ENCODE measurements at regions not wholly inside any gene's neighbourhood (a gene's known extent, or its start where the extent isn't known, plus 50 kb on each side); places are given as distances from the start of the nearest gene placed in this dataset.

- Histone ChIP-seq H3K4me1 (ENCODE audit: insufficient read depth) (0 out of 2 replicates have a peak, but pooled peaks cover 3% of the 10 kb centered on the region), H3K79me2 (replicated peaks; ENCODE audit: insufficient read depth) (peaks cover 4% of the 10 kb centered on the region), H4K20me1 (replicated peaks; ENCODE audit: insufficient read depth) (no peaks in the 10 kb centered on the region), H3K4me3 (no peak overlapping the region), H3K27ac (ENCODE audit: low read depth) (no peak overlapping the region), H3K9me2 (ENCODE audit: insufficient read depth) (no peaks in the 10 kb centered on the region), H3K4me2 (no peak overlapping the region), H3K27me3 (ENCODE audit: insufficient read depth) (no peaks in the 10 kb centered on the region), H3F3A (replicated peaks; ENCODE audit: low read depth) (no peaks in the 10 kb centered on the region), H2AFZ (no peak overlapping the region), H3K36me3 (ENCODE audit: insufficient read depth) (no peaks in the 10 kb centered on the region)
- H3K4me1 Mint-ChIP-seq, result peaks cover 5% of the 10 kb centered on the region; the same call in 2 of the 3 replicates
- ATAC-seq (no peak), DNase-seq (ENCODE audit: low spot score) (peak; percentile 49)
- no peak for TF ChIP-seq ZNF331 (CRISPR knock-in tag; IDR thresholded peaks at IDR 0.05; ENCODE audit: low read depth)
- TF ChIP-seq ZNF462 (CRISPR knock-in tag; IDR thresholded peaks at IDR 0.05), result 0 out of 2 replicates have a peak, but pooled peaks have one; percentile 15
- TF ChIP-seq, protein P1, sequence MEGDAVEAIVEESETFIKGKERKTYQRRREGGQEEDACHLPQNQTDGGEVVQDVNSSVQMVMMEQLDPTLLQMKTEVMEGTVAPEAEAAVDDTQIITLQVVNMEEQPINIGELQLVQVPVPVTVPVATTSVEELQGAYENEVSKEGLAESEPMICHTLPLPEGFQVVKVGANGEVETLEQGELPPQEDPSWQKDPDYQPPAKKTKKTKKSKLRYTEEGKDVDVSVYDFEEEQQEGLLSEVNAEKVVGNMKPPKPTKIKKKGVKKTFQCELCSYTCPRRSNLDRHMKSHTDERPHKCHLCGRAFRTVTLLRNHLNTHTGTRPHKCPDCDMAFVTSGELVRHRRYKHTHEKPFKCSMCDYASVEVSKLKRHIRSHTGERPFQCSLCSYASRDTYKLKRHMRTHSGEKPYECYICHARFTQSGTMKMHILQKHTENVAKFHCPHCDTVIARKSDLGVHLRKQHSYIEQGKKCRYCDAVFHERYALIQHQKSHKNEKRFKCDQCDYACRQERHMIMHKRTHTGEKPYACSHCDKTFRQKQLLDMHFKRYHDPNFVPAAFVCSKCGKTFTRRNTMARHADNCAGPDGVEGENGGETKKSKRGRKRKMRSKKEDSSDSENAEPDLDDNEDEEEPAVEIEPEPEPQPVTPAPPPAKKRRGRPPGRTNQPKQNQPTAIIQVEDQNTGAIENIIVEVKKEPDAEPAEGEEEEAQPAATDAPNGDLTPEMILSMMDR (conservative IDR thresholded peaks at IDR 0.05; ENCODE audit: low read depth in 2 of 2), result no peak
- peak; percentile 29; the same call in 1 of the 2 replicates for TF ChIP-seq NANOG (IDR thresholded peaks at IDR 0.05; ENCODE audit: borderline replicate concordance)
- H3K36me3 Mint-ChIP-seq (ENCODE audit: low read depth), result peaks cover 7% of the 10 kb centered on the region
- no peak overlapping the region; the same call in 1 of the 2 replicates for H3K27ac Mint-ChIP-seq
- no peak overlapping the region for H3K4me3 Mint-ChIP-seq
- peaks cover 7% of the 10 kb centered on the region; the same call in 2 of the 3 replicates for H3K9me3 Mint-ChIP-seq
- no peaks in the 10 kb centered on the region for H3K27me3 Mint-ChIP-seq (ENCODE audit: insufficient read depth, low read depth, poor library complexity)
These were observed 886.0 kb upstream of the FBXO33 start for GRCh38 chr14:40318211-40318719.

Measured in GM23338 (cell line).